ENCODE measurements at regions not wholly inside any gene's neighbourhood (a gene's known extent, or its start where the extent isn't known, plus 50 kb on each side); places are given as distances from the start of the nearest gene placed in this dataset.
"Not testable (repeated sequence)": the region's sequence is repeated elsewhere in the genome, so short reads cannot be mapped to it uniquely, and the experiment has no call there.

- TF ChIP-seq CTCF (IDR thresholded peaks at IDR 0.05; ENCODE audit: low read length); EZH2 (optimal IDR thresholded peaks at IDR 0.05; ENCODE audit: low read depth, low read length); EZH2phosphoT487 (IDR thresholded peaks at IDR 0.05; ENCODE audit: low read length): not testable (repeated sequence)
Observed at GRCh38 chr5:156226485-156226884, 100.5 kb upstream of the SGCD start.

Measured in MM.1S (cell line).